GM18858 (cell line): ENCODE measurements at regions not wholly inside any gene's neighbourhood (a gene's known extent, or its start where the extent isn't known, plus 50 kb on each side); places are given as distances from the start of the nearest gene placed in this dataset.
"Not testable (repeated sequence)": the region's sequence is repeated elsewhere in the genome, so short reads cannot be mapped to it uniquely, and the experiment has no call there.

Source experiments
- ATAC-seq: cut with Tn5 transposase; IDR thresholded peaks from one replicate; pipeline ENCODE4 v1.9.1; 2021; ENCODE audit not compliant: unreplicated experiment

DNA sequence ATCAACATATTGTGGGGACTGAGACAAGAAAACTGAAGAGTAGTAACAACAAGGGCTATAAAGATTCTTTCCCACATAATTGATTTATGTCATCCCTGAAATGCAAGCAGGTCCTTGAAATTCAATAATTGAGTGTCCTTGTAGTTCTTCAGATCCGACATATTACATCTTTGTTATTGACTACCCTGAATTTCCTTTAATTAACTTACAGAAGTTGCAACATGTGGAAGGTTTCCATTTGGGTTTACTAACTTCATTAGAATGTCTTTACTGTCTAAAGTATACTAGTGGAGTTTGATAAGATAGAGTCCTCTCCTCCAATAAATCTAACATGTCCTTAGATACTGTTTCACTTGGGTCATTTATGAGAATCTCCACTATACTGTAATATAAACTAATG, 951.8 kb downstream of the SLC6A15 start:
- no peak for ATAC-seq

DNA sequence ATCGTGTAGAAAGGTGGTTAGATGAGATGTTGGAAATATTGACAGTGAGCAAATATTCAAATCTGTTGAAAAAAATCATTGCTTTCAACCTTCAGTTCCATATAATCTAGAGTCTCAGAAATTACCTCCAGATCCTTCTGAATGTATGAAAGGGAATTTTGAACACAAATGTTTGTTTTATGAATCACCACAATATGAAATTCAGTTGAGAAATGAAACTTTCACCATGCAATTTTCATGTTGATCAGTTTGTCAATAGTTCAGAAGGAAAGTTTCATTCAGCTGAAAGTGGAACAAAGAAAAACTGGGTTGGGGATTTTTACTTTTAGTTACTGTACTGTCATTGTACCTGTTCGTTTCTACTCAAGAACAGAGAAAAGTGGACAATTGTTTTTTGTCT, 953.6 kb downstream of the SLC6A15 start:
- ATAC-seq = no peak

DNA sequence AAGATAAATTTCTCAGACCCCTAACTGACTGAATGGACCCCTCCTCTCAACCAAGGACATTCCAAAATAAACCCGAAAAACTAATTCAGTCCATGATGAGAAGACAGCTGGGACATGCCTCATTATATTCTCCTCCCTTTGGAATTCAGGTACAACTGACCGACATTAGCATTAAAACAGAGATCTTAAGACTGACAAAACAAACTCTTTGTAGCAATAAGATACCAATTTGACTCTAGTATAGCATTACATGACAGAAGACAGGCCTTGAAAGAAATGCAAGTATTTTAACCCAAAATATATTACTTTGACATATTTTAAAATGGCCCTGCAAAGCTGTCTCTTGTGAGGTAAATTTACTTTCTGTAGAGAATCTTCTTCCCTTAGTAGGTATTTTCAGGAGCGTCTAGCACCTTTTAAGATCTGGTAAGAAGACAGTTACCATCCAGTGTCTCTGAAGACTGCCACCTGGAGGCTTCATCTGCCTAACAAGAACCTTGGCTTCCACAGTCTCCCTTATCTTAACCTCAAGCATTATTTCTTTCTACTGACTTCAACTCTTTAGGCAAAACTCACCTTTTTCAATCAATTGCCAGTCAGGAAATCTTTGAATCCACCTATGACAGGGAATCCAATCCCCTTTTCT, 957.5 kb downstream of the SLC6A15 start:
- no peak for ATAC-seq

DNA sequence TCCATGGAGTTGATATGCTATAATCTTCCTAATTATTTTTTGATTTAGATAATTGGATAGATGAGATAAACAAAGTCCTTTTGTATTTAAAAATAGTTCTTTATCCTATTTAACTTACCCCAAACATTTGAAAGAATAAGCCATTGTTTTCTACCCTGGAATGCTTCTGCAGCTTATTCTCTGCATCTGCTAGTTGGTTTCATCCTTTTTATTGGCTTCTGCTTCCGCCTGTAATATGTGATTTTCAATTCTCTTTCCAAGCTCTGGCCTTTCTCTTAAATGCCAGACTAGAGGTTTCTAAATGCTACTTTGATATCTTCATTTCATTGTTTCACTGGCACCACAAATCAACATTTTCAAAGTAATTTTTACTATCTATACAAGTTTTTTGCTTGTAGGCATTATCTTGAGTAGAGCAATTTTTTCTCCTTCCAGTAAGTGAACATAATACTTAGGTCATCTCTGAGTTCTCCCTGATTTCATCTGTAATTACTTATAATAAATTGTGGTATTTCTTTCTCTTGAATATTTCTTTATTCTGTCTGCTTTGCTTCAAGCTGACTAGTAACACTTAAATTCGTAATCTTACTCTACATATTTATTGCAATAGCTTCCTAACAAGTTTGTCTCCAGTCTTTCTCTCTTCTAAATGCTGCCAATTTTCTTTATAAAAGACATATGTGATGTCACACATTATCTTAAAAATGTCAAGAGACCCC, 958.4 kb downstream of the SLC6A15 start:
- no peak for ATAC-seq

DNA sequence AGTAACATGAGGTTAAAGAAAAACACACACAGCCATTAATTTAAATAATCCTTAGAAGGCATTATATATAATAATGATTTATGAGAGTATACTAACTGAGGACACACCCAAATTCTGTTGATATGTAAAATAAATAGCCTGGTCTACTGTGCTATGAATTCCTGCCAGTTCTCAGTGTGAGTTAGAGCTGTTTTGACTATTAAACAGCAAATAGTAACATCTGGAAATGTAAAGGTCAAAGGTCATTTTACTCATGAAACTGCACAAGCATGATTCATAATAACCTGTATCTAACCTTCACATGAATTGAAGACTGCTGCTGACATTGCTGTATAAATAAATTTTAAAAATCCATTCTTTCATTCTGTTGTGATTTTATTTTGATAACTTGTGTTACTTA, 966.7 kb downstream of the SLC6A15 start:
- no peak for ATAC-seq

DNA sequence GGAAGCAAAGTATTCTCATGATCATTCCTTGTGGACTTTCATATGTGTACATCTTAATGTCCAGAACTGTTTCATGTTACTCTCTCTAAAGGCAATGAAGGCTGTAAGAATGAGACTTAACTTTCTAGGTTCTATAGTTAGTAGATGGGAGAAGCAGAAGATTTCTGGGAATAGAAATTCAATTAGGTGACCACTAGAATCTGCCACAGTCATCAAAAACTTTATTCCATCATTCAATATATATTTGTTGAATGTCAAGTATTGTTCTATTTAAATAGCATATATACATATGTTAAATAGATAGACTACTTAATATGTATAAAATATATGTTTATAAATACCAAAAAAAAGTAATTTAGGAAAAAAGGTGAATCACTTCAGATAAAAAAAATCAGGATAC, 972.9 kb downstream of the SLC6A15 start:
- ATAC-seq = no peak

DNA sequence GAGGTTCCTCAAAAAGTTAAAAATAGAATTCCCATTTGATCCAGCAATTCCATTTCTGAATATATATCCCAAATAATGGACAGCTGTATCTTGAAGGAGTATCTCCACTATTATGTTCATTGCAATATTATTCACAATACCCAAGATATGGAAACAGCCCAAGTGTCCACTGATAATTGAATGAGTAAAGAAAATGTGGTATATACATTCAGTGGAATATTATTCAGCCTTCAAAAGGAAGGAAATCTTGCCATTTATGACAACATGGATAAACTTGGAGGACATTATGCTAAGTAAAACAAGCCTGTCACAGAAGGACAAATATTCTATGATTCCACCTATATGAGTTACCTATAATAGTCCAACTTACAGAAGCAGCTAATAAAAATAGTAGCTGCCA, 979.0 kb downstream of the SLC6A15 start:
- ATAC-seq = no peak

DNA sequence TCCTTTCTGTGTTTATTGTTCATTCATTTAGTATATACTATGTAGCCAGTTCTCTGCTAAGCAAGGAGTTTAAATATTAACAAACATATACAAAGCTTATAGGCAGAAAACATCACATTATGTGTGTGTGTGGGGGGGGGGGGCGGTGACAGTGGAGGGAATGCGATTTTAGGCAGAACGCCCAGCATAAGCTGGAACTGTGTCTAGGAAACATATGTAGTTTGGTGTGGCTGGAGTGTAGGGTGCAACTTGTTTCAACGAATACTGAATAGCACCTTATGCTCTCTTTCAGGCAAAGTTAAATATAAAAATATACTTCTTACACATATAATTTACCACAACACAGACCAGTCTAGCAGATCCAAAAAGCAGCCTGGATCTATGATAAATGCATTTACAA, 980.6 kb downstream of the SLC6A15 start:
- no peak for ATAC-seq

DNA sequence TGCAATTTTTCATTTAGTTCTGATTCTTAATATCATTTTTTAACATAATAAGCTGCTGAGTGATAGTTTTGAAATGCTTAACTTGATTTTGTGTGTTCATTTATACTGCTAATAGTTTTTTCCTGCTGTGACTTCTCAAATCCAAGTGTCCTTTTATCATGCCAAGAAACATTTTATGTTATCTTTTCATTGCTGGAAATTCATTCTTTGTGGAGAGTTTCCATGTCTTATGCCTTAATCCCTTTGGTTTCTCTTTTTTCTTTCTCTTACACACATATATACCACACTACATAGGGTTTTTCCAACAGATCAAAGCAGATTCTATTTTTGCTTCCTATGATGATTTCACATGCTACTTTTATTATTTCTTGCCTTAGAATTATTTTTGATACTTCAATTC, 981.1 kb downstream of the SLC6A15 start:
- no peak for ATAC-seq

DNA sequence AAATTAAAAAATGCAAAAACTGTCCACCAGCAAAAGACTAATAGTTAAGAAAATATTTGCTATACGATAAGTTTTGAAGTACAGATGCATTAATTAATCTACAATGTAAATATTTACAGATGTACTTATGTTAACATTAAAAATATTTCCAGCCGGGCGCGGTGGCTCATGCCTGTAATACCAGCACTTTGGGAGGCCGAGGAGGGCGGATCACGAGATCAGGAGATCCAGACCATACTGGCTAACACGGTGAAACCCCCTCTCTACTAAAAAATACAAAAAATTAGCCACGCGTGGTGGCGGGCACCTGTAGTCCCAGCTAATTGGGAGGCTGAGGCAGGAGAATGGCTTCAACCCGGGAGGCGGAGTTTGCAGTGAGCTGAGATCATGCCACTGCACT, 982.8 kb downstream of the SLC6A15 start:
- ATAC-seq = not testable (repeated sequence)

DNA sequence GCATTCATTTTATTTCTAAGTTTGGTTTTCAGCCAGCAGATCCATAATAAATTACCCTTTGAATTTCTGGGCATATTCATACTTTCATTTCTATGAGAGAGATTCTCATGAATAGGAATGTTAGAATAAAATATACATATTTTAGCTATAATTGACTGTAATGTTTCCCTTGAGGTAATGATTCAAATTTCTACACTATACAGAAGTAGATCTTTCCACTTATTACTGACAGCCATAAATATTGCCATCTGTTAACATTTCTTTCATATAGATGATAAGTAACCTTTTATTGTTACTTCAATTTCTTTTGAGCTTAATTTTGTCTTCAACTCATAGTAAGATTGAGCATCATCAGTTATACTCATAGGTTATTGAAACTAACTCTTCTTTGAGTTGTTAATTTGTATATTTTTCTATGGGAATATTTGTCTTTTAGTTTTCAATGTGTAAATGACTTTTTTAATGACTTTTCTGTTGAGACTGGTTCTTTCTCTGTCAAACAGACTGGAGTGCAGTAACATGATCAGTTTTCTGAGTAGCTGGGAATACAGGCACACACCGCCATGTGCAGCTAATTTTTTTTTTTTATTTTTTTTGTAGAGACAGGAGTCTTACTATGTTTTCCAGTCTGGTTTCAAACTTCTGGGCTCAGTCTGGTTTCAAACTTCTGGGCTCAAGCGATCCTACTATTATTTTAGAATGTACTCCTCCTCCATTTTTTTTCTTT, 991.6 kb downstream of the SLC6A15 start:
- no peak for ATAC-seq

DNA sequence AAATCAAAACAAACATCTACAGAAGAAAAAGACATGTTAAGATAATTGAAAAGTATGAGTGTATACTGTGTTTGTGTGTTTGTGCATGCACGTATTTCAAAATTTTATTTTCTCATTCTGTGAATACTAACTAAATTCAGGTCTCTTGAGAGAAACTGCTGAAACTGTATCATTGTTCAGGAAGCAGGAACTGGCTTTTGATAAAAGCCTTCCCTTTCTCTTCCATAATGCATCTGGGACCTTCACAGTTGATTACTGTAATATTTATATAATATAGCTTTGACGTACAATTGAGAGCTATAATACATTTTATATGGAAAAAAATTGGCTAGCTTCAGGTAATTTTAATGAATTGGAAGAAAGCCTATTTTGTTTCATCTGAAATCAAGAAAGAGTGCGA, 993.5 kb downstream of the SLC6A15 start:
- ATAC-seq = no peak

DNA sequence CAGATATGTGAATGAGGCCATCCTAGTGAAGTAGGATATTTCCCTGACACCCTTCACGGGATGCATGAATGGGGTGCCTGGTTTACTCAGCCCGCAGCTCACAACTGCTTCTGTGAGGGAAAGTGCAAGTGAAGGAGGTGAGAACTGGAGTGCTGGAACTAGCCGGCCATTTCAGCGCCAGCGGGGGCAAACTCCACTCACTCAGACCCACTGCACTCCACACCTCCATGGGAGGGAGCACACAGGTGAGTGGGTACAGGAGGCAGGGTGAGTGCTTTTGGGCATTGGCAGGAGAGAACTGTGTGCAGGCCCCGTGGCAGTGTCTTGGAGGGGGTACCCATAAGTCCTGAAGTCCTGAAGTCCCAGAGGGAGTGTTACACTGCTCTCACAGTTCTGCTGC, 1008.4 kb downstream of the SLC6A15 start:
- ATAC-seq = no peak

DNA sequence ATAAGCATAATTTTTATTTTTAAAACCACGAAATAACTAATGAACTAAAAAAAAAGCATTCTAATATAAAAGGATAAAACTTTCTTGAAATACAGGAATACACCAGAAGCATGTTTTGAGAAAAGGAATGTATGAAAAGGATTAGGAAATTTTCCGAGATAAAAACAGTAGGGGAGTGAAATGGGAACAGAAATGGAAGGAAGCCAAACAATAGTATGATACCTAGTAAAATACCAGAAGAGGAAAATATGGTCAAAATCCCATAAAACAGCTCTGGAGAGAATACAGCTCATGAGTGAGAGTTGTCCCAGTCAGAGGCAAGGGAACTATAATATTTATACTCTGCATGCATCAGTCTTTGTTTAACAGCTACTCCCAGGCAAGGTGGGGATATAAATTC, 1016.2 kb downstream of the SLC6A15 start:
- ATAC-seq = no peak

DNA sequence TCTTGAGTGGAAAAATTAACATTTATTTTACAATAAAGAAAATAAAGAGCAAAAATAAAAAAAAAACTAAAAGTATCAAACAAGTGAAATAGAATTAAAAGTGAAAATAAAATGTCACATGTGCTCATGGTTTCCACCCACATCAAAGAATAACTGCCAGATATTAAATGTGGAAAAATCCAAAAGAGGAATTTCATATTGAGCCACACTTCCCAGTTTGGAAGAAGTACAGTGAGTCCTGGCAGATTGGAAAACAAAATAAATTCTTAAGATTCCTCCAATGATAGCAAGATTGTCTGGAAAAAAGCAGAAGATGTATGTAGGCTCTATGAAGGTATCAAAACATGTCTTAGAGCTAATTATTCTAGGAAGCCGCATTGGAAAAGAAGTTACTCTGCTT, 1019.5 kb downstream of the SLC6A15 start:
- ATAC-seq = no peak

DNA sequence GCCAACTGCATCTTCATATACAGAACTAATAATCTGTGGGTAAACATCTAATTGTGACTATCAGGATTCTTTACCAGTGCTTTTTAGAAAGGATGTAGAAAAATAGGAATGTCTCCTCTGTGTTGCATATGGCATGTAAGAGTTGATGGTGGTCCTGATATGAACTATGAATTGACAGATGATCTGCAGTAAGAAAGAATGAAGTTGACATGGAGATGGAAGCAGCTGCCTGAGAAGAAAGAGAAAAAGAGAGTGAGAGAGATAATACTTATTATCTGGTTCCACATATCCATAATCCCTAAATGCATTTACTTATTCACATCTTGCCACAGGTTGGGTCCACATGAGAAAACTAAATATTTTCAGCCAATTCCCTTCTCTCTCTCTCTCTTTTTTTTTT, 1022.9 kb downstream of the SLC6A15 start:
- no peak for ATAC-seq

DNA sequence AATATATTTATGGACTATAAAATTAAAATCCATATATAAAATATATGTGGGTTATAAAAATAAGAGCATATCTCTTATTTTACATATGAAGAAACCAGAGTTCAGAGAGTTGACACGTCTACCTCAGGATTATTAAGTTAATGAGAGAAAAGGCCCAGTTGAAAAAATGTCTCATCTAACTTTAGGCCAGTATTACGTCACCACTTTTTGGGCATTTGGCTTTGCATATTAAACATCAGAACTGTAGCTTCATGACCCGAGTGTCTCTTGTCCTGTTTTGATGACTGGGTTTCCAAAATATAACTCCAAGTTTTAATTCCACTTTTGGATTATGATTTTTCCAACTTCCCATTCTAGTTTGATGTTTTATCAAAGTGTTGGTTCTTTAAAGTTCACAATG, 1026.1 kb downstream of the SLC6A15 start:
- ATAC-seq = no peak

DNA sequence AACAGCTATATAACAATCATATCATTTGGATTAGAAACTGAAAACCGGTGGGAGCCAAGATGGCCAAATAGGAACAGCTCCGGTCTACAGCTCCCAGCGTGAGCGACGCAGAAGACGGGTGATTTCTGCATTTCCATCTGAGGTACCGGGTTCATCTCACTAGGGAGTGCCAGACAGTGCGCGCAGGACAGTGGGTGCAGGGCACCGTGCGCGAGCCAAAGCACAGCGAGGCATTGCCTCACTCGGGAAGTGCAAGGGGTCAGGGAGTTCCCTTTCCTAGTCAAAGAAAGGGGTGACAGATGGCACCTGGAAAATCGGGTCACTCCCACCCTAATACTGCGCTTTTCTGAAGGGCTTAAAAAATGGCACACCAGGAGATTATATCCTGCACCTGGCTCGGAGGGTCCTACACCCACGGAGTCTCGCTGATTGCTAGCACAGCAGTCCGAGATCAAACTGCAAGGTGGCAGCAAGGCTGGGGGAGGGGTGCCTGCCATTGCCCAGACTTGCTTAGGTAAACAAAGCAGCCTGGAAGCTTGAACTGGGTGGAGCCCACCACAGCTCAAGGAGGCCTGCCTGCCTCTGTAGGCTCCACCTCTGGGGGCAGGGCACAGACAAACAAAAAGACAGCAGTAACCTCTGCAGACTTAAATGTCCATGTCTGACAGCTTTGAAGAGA, 1041.5 kb downstream of the SLC6A15 start:
- ATAC-seq = not testable (repeated sequence)

DNA sequence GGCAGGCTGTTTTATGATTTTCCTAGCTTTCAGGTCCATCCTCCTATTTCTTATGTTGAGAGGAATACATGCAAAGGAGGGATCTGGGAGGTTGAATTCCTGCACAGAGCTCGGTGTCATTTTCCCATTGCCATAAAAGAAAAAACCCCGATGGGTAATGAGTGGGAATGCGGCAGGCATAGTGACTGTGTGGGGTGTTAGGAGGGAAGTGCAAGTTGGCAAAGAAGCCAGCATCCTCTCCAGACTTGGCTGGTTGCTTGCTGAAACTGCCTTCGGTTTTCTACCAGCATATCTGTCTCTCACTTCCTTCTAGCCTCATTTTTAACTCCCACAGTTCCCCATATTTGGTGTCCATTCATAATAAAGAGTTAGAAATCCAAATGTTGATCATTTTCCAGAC, 1046.1 kb downstream of the SLC6A15 start:
- no peak for ATAC-seq

DNA sequence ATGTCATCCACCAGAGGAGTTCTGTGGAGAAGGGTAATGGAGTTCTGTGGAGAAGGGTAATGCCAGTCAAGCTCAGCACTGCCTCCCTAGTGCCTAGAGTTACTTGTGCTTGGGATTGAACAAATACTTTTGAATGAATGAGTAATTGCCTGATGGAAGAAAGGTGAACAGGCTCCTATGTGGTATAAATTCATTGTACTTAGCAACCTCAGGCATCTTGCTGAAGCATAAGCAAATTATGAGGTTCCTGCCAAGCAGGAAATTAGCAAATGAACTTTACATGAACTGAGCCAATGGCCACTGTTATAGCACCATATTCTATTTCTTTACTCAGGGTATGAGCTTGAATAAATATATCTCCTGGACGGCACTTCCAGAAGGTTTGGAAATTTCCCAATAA, 1047.2 kb downstream of the SLC6A15 start:
- ATAC-seq = no peak

DNA sequence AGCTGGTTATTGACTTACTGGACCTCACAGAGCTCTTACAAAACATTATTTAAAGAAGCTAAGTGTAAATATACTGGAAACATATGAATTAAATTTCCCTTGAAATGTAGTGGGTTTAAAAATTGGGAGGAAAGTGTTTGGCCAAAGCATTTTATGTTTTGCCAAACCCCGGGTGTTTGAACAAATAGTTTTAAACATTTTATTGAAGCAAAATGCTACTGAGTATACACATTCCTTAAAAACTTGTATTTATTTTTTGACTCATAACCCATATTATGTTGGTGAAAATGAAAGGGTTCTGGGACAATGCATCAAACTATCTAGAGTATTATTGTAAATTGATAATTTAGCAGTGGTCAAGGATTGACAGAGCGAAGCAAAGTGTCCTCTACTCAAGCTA, 1048.5 kb downstream of the SLC6A15 start:
- ATAC-seq = no peak

DNA sequence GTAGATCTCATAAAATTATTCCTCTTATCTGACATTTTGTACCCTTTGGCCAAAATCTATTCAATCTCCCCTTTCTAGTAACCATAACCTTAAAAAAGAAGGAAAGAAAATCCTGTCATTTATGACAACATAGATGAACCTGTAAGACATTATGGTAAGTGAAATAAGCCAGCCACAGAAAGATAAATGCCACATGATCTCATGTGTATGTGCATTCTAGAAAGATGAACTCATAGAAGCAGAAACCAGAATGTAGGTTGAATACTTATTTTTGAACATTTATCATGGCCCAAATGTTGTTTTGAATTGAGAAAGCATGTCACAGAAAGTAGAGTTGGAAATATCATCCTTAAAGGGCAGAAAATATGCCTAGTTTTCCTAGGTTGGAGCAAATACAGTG, 1053.6 kb downstream of the SLC6A15 start:
- ATAC-seq = no peak
